ENCODE measurements at regions not wholly inside any gene's neighbourhood (a gene's known extent, or its start where the extent isn't known, plus 50 kb on each side); places are given as distances from the start of the nearest gene placed in this dataset.

DNA sequence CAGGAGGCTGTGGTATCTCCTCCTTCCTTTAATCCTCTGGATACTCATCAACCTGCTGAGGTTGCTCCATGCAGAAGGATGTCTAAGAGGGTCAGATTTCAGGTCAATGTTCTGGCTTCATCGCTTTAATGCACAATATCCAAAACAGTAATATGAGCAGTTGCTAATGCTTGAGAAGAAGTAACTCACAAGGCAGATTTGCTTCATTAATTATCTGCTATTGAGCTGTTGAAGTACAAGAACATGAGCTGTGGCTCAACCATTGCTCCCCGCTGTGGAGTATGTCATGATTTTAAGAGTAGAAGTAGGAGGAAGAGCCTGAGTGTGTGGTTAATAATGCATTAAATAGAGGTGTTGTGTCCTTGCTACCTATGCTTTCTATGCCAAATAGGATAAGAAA lies 1412.9 kb upstream of the ALCAM start:
- ATAC-seq (ENCODE audit: insufficient number of reproducible peaks, low FRiP score, low read depth): no peak
- H3K9me3 ChIP-seq: no peaks in the 10 kb centered on the region
- no peaks in the 10 kb centered on the region for H3K27me3 ChIP-seq (replicated peaks; ENCODE audit: insufficient read depth)
- no peaks in the 10 kb centered on the region for H3K36me3 ChIP-seq
- H3K4me1 ChIP-seq (ENCODE audit: control insufficient read depth in 1 of 2, low read depth in 2 of 2): no peaks in the 10 kb centered on the region
- TF ChIP-seq, protein P1, sequence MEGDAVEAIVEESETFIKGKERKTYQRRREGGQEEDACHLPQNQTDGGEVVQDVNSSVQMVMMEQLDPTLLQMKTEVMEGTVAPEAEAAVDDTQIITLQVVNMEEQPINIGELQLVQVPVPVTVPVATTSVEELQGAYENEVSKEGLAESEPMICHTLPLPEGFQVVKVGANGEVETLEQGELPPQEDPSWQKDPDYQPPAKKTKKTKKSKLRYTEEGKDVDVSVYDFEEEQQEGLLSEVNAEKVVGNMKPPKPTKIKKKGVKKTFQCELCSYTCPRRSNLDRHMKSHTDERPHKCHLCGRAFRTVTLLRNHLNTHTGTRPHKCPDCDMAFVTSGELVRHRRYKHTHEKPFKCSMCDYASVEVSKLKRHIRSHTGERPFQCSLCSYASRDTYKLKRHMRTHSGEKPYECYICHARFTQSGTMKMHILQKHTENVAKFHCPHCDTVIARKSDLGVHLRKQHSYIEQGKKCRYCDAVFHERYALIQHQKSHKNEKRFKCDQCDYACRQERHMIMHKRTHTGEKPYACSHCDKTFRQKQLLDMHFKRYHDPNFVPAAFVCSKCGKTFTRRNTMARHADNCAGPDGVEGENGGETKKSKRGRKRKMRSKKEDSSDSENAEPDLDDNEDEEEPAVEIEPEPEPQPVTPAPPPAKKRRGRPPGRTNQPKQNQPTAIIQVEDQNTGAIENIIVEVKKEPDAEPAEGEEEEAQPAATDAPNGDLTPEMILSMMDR (IDR thresholded peaks at IDR 0.05): no peak
- H3K4me3 ChIP-seq: no peak overlapping the region
- no peak for DNase-seq (ENCODE audit: low spot score)
- no peak overlapping the region for H3K27ac ChIP-seq

DNA sequence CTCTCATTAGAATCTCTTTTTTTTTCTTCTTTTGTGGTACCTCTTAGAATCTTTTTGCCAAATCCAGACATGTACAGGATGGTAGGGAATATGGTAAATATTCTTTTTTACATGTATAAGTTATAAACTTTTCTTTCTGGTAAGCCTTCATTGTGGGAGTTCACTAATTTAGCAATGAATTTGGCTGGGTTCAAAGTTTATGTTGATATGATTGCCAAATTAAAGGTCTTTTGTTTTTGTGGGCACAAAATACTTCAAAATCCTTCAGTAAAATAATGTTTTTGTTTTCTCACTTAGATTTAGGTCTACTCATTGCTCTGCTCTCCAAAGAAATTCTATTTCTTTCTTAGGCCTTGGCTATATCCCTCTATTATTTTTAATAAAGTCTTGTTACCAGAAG lies 1405.9 kb upstream of the ALCAM start:
- DNase-seq (ENCODE audit: low spot score) (no peak), ATAC-seq (ENCODE audit: insufficient number of reproducible peaks, low FRiP score, low read depth) (no peak)
- Histone ChIP-seq H3K27me3 (replicated peaks; ENCODE audit: insufficient read depth) (no peaks in the 10 kb centered on the region), H3K36me3 (no peaks in the 10 kb centered on the region), H3K9me3 (no peaks in the 10 kb centered on the region), H3K27ac (no peak overlapping the region), H3K4me3 (no peak overlapping the region), H3K4me1 (ENCODE audit: control insufficient read depth in 1 of 2, low read depth in 2 of 2) (peaks cover 0 to 6% of the 10 kb centered on the region in 2 donors)
- TF ChIP-seq, protein P1 (IDR thresholded peaks at IDR 0.05): no peak

DNA sequence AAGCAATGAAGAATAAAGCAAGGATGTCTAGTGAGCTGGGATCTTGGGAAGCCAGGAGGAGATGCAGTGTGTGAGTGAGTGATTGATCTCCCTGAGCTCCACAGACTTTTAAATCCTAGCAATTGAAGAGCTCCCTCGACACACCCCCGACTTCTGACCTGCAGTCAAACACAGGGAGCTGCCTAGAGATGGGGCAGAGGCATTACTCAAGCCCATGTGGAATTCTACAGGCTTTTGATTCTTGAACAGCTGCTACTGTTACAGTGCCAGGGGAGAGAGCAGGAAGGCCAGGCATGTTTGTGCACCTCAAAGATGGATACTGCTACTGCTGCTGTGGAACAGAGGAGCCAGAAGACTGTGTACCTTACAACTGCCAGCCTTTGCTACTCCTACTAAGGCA lies 1403.1 kb upstream of the ALCAM start:
- TF ChIP-seq, protein P1 (IDR thresholded peaks at IDR 0.05): no peak
- Histone ChIP-seq H3K27ac (no peak overlapping the region), H3K9me3 (no peaks in the 10 kb centered on the region), H3K36me3 (no peaks in the 10 kb centered on the region), H3K27me3 (replicated peaks; ENCODE audit: insufficient read depth) (no peaks in the 10 kb centered on the region), H3K4me3 (no peak overlapping the region), H3K4me1 (ENCODE audit: control insufficient read depth in 1 of 2, low read depth in 2 of 2) (peaks cover 0 to 6% of the 10 kb centered on the region in 2 donors)
- DNase-seq (ENCODE audit: low spot score) (no peak), ATAC-seq (ENCODE audit: insufficient number of reproducible peaks, low FRiP score, low read depth) (no peak)

DNA sequence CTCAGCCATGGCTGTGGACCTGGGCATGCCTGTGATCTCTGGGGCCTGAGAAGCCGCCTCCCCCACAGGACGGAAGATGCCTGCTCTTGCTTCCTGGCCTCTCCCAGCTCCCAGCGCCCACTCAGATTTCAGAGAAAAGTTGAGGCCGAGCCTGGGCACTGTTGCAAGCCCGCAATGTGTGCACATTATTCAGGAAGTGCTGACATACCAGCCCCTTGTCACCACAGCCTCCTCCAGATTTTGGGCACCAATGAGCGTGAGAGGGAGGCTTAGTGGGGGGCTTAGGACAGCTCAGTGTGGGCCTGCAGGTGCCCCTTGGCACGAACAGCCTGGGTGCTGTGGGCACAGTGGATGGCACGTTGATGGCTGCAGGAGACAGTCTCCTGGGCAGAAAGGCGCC lies 1400.9 kb upstream of the ALCAM start:
- Histone ChIP-seq H3K4me3 (no peak overlapping the region), H3K27me3 (replicated peaks; ENCODE audit: insufficient read depth) (no peaks in the 10 kb centered on the region), H3K4me1 (ENCODE audit: control insufficient read depth in 1 of 2, low read depth in 2 of 2) (peaks cover 0 to 5% of the 10 kb centered on the region in 2 donors), H3K36me3 (no peaks in the 10 kb centered on the region), H3K27ac (no peak overlapping the region), H3K9me3 (no peaks in the 10 kb centered on the region)
- DNase-seq (ENCODE audit: low spot score) (no peak), ATAC-seq (ENCODE audit: insufficient number of reproducible peaks, low FRiP score, low read depth) (no peak)
- TF ChIP-seq, protein P1 (IDR thresholded peaks at IDR 0.05): no peak

DNA sequence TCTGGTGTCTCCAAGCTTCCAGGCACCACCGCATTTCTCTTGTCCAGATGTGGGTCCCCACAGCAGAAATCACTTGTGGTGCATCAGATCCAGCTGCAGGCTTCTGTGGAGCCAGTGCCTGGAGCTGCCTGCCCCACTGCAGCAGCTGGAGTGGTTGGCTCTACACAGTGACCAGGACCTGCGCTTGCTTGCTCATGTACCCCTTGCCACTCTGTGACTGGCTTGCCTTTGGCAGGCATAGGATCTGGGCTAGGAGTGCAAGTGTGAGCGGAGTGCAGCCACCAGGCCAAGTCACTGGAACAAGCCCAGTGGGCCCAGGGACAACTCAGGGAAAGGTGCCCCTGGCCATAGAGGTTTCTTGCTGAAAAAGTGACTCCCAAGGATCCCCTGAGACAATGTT lies 1400.0 kb upstream of the ALCAM start:
- Histone ChIP-seq H3K27ac (no peak overlapping the region), H3K9me3 (no peaks in the 10 kb centered on the region), H3K4me3 (no peak overlapping the region), H3K36me3 (no peaks in the 10 kb centered on the region), H3K4me1 (ENCODE audit: control insufficient read depth in 1 of 2, low read depth in 2 of 2) (no peaks in the 10 kb centered on the region), H3K27me3 (replicated peaks; ENCODE audit: insufficient read depth) (no peaks in the 10 kb centered on the region)
- TF ChIP-seq, protein P1 (IDR thresholded peaks at IDR 0.05): no peak
- DNase-seq (ENCODE audit: low spot score): no peak
- no peak for ATAC-seq (ENCODE audit: insufficient number of reproducible peaks, low FRiP score, low read depth)

Measured in thoracic aorta (tissue), 2 donors.